ENCODE measurements at regions not wholly inside any gene's neighbourhood (a gene's known extent, or its start where the extent isn't known, plus 50 kb on each side); places are given as distances from the start of the nearest gene placed in this dataset.
"Not testable (repeated sequence)": the region's sequence is repeated elsewhere in the genome, so short reads cannot be mapped to it uniquely, and the experiment has no call there.

DNA sequence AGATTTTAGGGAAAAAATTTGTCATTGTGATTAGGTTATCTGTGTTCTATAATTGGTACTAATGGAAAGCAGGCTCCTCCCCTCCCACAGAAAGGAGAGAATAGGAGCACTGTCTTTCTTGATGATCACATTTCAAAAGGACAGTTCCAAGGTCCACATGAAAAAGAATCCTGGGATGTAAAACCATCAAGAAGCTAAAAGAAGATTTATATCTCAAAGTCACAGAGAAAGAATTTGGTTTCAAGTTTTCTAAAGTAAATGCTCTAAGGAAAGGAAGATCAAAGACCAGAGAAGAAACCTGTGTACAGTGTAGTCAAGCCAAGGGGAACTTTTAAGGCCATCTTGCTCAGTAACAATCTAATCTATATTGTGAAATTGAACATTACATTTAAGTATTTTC lies 652.7 kb upstream of the HS3ST5 start:
- no peak for TF ChIP-seq JUND (IDR thresholded peaks at IDR 0.05; ENCODE audit: low read depth)
- in situ Hi-C loops (cut with HindIII; ENCODE audit: low pct_unique_long_range_greater_than_20kb, low sequenced_read_pairs) = no loop called here
- DNase-seq (ENCODE audit: low read depth in 1 of 2, low spot score in 1 of 2) = no peak

DNA sequence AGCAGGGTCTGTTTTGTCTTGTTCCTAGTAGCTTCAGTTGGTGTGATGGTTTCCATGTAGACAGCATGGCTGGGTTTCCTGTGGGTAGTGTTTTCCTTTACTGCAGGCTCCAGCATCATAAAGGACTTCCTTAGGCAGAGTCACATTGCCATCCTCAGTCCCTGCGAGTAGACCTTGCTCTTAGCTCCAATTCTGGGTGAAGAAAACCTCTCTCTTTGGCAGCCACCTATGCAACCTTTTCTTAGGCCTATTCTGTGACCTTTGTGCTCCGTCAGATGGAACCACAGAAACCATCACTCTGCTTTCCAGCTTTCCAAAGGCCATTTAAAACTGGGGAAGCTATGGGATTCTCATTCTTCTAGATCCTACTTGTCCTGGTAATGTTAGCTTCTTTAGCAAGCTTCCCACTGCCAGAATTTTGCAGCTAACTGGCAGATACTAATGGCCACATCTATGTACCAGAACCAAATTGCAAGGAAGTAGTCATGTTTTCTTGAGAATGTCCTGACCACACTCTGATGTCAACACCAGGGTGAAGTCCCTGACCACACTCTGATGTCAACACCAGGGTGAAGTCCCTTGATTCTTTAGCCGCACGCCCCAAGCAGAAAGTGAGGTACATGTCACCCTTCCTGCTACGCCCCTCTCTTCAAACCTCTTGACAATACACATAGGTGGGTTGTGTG lies 646.6 kb upstream of the HS3ST5 start:
- in situ Hi-C loops (cut with HindIII; ENCODE audit: low pct_unique_long_range_greater_than_20kb, low sequenced_read_pairs) = no loop called here
- no peak for DNase-seq (ENCODE audit: low read depth in 1 of 2, low spot score in 1 of 2)

DNA sequence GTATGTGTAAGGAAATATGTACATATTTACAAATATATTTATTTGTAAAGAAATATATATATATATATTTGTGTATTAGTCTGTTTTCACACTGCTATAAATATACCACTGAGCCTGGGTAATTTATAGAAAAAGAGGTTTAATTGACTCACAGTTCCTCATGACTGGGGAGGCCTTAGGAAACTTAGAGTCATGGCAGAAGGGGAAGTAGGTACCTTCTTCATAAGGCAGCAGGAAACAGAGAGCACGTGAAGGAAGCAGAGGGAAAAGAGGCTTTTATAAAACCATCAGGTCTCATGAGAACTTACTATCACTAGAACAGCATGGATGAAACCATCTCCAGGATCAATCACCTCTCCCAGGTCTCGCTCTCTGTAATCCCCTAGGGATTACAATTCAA lies 644.5 kb upstream of the HS3ST5 start:
- DNase-seq (ENCODE audit: low read depth in 1 of 2, low spot score in 1 of 2) = no peak
- TF ChIP-seq JUND (IDR thresholded peaks at IDR 0.05; ENCODE audit: low read depth) = no peak
- in situ Hi-C loops (cut with HindIII; ENCODE audit: low pct_unique_long_range_greater_than_20kb, low sequenced_read_pairs) = no loop called here

More for the DNA sequence above, 646.6 kb upstream of the HS3ST5 start:
- TF ChIP-seq JUND (IDR thresholded peaks at IDR 0.05; ENCODE audit: low read depth) = no peak

DNA sequence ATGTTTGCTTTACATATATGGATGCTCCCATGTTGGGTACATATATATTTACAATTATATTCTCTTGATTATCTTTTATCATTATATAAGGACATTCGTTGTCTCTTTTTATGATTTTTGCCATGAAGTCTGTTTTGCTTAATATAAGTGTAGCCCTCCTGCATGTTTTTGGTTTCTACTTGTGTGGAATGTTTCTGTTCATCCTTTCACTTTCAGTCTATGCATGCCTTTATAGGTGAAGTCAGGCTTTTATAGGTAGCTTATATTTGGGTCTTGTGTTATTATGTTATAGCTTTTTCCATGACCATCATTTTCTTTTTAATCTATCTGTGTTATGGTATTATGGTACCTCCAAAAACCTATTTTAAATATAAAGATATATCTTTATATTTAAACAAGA lies 612.5 kb upstream of the HS3ST5 start:
- DNase-seq (ENCODE audit: low read depth in 1 of 2, low spot score in 1 of 2) = no peak
- in situ Hi-C loops (cut with HindIII; ENCODE audit: low pct_unique_long_range_greater_than_20kb, low sequenced_read_pairs) = no loop called here
- no peak for TF ChIP-seq JUND (IDR thresholded peaks at IDR 0.05; ENCODE audit: low read depth)

GRCh38 chr6:114952229-114952628 lies 609.4 kb upstream of the HS3ST5 start:
- no peak for DNase-seq (ENCODE audit: low read depth in 1 of 2, low spot score in 1 of 2)
- no peak for TF ChIP-seq JUND (IDR thresholded peaks at IDR 0.05; ENCODE audit: low read depth)
- in situ Hi-C loops (cut with HindIII; ENCODE audit: low pct_unique_long_range_greater_than_20kb, low sequenced_read_pairs) = no loop called here

GRCh38 chr6:114945392-114945791 lies 602.6 kb upstream of the HS3ST5 start:
- DNase-seq (ENCODE audit: low read depth in 1 of 2, low spot score in 1 of 2) = no peak
- in situ Hi-C loops (cut with HindIII; ENCODE audit: low pct_unique_long_range_greater_than_20kb, low sequenced_read_pairs) = no loop called here
- no peak for TF ChIP-seq JUND (IDR thresholded peaks at IDR 0.05; ENCODE audit: low read depth)

DNA sequence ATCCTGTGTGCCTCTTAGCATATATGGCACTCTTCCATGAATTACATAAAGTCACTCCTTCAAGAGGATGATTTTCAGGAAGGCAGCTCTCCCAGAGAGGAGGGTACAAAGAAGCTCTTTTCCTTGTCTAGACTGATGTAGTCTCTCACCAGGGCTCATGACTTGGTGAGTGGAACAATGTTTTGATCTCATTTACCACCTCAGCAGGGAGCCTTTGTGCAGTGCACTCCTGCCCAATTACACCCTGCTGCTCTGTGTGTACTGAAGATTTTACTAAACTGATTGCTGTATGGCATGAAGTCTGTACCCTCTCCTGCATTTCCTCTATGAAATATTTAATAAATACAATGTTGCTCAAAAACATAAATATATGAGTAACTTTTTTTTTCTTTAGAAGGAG lies 598.3 kb upstream of the HS3ST5 start:
- TF ChIP-seq JUND (IDR thresholded peaks at IDR 0.05; ENCODE audit: low read depth) = no peak
- in situ Hi-C loops (cut with HindIII; ENCODE audit: low pct_unique_long_range_greater_than_20kb, low sequenced_read_pairs) = no loop called here
- no peak for DNase-seq (ENCODE audit: low read depth in 1 of 2, low spot score in 1 of 2)

DNA sequence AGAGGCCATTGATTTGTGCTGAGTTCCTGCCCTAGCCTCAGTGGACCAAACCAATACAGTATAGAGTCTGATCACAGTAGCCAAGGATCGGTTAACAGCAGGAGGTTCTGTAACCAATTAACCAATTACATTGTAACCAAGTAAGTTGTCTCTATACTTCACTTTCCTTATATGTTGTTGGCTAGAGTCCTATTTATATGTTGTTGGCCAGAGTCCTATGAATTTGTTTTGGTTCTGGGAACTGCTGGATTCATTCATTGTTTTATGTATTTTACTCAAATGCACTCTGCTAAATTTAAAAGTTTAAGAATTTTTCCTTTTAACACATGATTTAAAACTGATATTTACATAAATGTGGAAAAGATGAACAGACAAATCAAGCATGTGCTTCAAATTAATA lies 597.4 kb upstream of the HS3ST5 start:
- no peak for DNase-seq (ENCODE audit: low read depth in 1 of 2, low spot score in 1 of 2)
- TF ChIP-seq JUND (IDR thresholded peaks at IDR 0.05; ENCODE audit: low read depth) = no peak
- in situ Hi-C loops (cut with HindIII; ENCODE audit: low pct_unique_long_range_greater_than_20kb, low sequenced_read_pairs) = no loop called here

GRCh38 chr6:114939630-114940029 lies 596.8 kb upstream of the HS3ST5 start:
- TF ChIP-seq JUND (IDR thresholded peaks at IDR 0.05; ENCODE audit: low read depth) = no peak
- in situ Hi-C loops (cut with HindIII; ENCODE audit: low pct_unique_long_range_greater_than_20kb, low sequenced_read_pairs) = no loop called here
- DNase-seq (ENCODE audit: low read depth in 1 of 2, low spot score in 1 of 2) = no peak

DNA sequence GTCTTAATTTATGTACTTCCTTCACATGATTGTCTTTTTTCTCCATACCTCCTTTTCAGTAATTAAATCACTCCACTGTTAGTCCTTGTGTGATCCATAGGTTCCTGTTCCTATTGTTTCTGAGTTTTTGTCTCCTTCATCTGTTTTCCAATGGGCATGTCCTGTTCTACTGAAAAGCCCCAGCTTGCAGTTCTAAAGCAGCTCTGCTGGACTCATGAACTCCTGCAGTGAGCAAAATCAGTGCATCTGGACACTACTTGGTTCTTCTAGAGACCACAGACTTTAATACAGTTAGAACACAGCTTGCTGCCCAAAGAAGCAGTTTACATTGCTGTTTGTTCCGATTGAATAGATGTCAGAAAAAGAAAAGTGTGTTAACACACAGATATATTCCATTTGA lies 593.3 kb upstream of the HS3ST5 start:
- no peak for DNase-seq (ENCODE audit: low read depth in 1 of 2, low spot score in 1 of 2)
- in situ Hi-C loops (cut with HindIII; ENCODE audit: low pct_unique_long_range_greater_than_20kb, low sequenced_read_pairs) = no loop called here
- TF ChIP-seq JUND (IDR thresholded peaks at IDR 0.05; ENCODE audit: low read depth) = no peak

DNA sequence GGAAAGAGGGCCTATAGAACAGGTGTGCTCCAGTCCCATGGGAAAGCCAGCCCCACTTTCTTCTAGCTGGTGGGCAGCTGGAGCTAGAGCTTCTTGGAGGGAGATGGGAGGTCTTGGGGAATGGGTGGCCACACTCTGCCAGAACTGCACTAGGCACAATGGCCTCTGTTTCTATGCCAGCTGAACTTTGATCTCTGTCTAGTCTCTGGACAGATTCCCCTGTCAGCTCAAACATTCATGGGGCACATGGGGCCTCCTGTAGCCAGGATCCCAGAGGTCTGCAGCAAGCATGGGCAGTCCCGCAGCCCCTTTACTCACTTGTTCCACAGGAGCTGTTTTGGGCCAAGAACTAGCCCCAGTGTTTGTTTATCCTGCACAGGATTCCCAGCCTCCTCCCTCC lies 591.3 kb upstream of the HS3ST5 start:
- no peak for DNase-seq (ENCODE audit: low read depth in 1 of 2, low spot score in 1 of 2)
- in situ Hi-C loops (cut with HindIII; ENCODE audit: low pct_unique_long_range_greater_than_20kb, low sequenced_read_pairs) = no loop called here
- TF ChIP-seq JUND (IDR thresholded peaks at IDR 0.05; ENCODE audit: low read depth) = no peak

GRCh38 chr6:114928731-114929130 lies 585.9 kb upstream of the HS3ST5 start:
- in situ Hi-C loops (cut with HindIII; ENCODE audit: low pct_unique_long_range_greater_than_20kb, low sequenced_read_pairs); DNase-seq (ENCODE audit: low read depth in 1 of 2, low spot score in 1 of 2): not testable (repeated sequence)

- in situ Hi-C loops (cut with HindIII; ENCODE audit: low pct_unique_long_range_greater_than_20kb, low sequenced_read_pairs) = no loop called here
- TF ChIP-seq JUND (IDR thresholded peaks at IDR 0.05; ENCODE audit: low read depth) = no peak
- no peak for DNase-seq (ENCODE audit: low read depth in 1 of 2, low spot score in 1 of 2)
Measured at GRCh38 chr6:114906096-114906495, 563.3 kb upstream of the HS3ST5 start.

DNA sequence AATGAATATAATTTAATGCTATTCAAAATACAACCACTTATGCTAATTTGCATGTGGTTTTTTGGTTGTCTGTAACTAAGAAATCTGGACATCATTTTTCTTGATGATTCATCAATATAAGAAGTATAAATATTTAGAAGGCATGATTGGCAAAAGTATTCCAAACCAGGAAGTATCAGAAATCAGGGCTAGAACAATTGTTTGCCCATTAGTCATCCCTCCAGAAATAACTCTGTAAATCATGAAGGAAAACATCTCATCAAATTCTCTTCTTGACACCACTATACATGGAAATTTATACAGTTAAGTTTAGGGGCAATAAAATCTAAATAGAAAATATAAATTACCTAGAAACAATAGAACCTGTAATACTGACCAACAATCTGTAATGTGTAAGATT lies 554.7 kb upstream of the HS3ST5 start:
- TF ChIP-seq JUND (IDR thresholded peaks at IDR 0.05; ENCODE audit: low read depth) = no peak
- no peak for DNase-seq (ENCODE audit: low read depth in 1 of 2, low spot score in 1 of 2)
- in situ Hi-C loops (cut with HindIII; ENCODE audit: low pct_unique_long_range_greater_than_20kb, low sequenced_read_pairs) = no loop called here
